ENCODE measurements at regions not wholly inside any gene's neighbourhood (a gene's known extent, or its start where the extent isn't known, plus 50 kb on each side); places are given as distances from the start of the nearest gene placed in this dataset.

DNA sequence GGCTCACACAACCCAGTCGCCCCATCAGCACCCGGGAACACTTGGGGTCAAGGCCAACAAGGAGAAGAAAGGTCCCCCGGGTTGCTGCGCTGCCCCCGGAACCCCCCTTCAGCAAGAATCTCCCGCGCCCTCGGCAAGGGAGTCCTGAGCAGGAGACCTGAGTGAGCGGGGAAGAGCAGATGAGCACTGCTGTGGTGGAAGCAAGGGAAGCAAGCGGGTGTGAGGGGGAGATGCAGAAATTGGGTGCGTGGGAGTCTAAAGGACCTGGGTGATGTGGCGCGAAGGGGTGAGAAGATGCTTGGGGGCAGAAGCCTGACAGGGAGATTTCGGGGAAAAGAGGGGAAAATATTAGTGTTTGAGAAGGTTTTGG, 105.5 kb upstream of the PRB2 start:
- intact Hi-C loops (cut with micrococcal nuclease) = loop anchor here (1.0 kb wide), 1 partner anchor 15 kb away; no protein-coding TSS in a partner anchor
- Mint-ChIP-seq H3K4me3 (no peak overlapping the region), H3K27ac (peak overlapping the region; percentile 26)

DNA sequence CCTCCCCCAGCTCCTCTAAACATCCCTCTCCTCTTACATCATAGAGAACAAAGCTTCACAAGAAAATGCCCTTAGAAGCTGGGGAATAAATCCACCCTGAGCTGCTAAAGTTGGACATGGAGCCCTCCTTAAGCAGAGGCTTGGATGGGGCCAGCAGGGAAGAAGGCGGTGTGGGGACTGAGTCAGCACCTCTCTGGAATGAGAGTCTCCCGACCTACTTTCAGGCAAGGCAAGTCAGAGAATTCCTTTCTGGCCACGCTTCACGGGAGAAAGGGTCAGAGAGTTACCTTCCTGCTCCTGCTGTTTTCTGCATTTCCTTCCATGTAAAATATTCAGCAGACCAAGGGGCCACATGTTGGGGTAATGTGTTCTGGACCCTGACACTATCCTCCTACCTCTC, 113.3 kb upstream of the PRB2 start:
- CTCF ChIA-PET = interaction anchor here (2.2 kb wide), 1 partner anchor 22 kb away, joined by 7 read pairs; no protein-coding TSS in a partner anchor
- no peak overlapping the region for H3K4me3 ChIP-seq (ENCODE audit: control extremely low read depth in 1 of 5, extremely low read depth in 1 of 5, insufficient read depth in 1 of 5, low read depth in 2 of 5, low read length in 4 of 5)
- H2AFZ ChIP-seq (ENCODE audit: insufficient read depth, low read depth, low read length, poor library complexity, severe bottlenecking) = no peak overlapping the region
- no peaks in the 10 kb centered on the region for H3K4me1 ChIP-seq (ENCODE audit: control insufficient read depth in 2 of 2, insufficient read depth in 2 of 2, low read length in 2 of 2)
- intact Hi-C loops (cut with micrococcal nuclease) = no loop called here
- no peak for ATAC-seq (ENCODE audit: low read depth)
- Mint-ChIP-seq H3K4me3 (no peak overlapping the region), H3K9me3 (ENCODE audit: insufficient read depth) (no peaks in the 10 kb centered on the region), H3K27me3 (peaks cover 17% of the 10 kb centered on the region), H3K4me1 (no peaks in the 10 kb centered on the region), H3K27ac (no peak overlapping the region)
- H3K9me3 ChIP-seq (ENCODE audit: control extremely low read depth in 1 of 3, control insufficient read depth in 2 of 3, insufficient read depth in 1 of 3, low read length in 2 of 3) = no peaks in the 10 kb centered on the region
- 83% methylated on average over 4 of the region's 4 CpGs for WGBS (ENCODE audit: insufficient coverage)
- H3K27me3 ChIP-seq (replicated peaks in 1 of 4; ENCODE audit: control extremely low read depth in 1 of 4, control insufficient read depth in 3 of 4, insufficient read depth in 4 of 4, low read length in 3 of 4) = peaks cover 0 to 4% (median 0%) of the 10 kb centered on the region in 4 experiments
- no peak for DNase-seq
- no peak overlapping the region for H3K27ac ChIP-seq (ENCODE audit: low read length in 2 of 2)
- no peaks in the 10 kb centered on the region for H3K36me3 ChIP-seq (replicated peaks in 1 of 2; ENCODE audit: control extremely low read depth in 1 of 2, control insufficient read depth in 1 of 2, extremely low read depth in 1 of 2, insufficient read depth in 2 of 2, low read length in 1 of 2)
- no peak overlapping the region for H3K9ac ChIP-seq (ENCODE audit: low read length)
- H3K79me2 ChIP-seq (ENCODE audit: control insufficient read depth, insufficient read depth, low read length) = no peaks in the 10 kb centered on the region
- H3K4me2 ChIP-seq (replicated peaks; ENCODE audit: low read depth, low read length, poor library complexity, severe bottlenecking) = no peak overlapping the region
- H4K20me1 ChIP-seq (ENCODE audit: control insufficient read depth, insufficient read depth, low read length, poor library complexity, severe bottlenecking) = no peaks in the 10 kb centered on the region
- POLR2A ChIA-PET = no interaction called here
- TF ChIP-seq EZH2 (IDR thresholded peaks at IDR 0.05; ENCODE audit: borderline replicate concordance, insufficient read depth, low read depth, low read length, poor library complexity, severe bottlenecking) = no peak
- TF ChIP-seq, protein P1, sequence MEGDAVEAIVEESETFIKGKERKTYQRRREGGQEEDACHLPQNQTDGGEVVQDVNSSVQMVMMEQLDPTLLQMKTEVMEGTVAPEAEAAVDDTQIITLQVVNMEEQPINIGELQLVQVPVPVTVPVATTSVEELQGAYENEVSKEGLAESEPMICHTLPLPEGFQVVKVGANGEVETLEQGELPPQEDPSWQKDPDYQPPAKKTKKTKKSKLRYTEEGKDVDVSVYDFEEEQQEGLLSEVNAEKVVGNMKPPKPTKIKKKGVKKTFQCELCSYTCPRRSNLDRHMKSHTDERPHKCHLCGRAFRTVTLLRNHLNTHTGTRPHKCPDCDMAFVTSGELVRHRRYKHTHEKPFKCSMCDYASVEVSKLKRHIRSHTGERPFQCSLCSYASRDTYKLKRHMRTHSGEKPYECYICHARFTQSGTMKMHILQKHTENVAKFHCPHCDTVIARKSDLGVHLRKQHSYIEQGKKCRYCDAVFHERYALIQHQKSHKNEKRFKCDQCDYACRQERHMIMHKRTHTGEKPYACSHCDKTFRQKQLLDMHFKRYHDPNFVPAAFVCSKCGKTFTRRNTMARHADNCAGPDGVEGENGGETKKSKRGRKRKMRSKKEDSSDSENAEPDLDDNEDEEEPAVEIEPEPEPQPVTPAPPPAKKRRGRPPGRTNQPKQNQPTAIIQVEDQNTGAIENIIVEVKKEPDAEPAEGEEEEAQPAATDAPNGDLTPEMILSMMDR (IDR thresholded peaks at IDR 0.05) = no peak

More for the DNA sequence above, 105.5 kb upstream of the PRB2 start:
- Histone ChIP-seq H3K27ac (ENCODE audit: low read length in 2 of 2) (no peak overlapping the region), H3K27me3 (replicated peaks in 1 of 4; ENCODE audit: control extremely low read depth in 1 of 4, control insufficient read depth in 3 of 4, insufficient read depth in 4 of 4, low read length in 3 of 4) (peaks cover 0 to 35% (median 15%) of the 10 kb centered on the region in 4 experiments), H3K79me2 (ENCODE audit: control insufficient read depth, insufficient read depth, low read length) (no peaks in the 10 kb centered on the region), H3K4me3 (ENCODE audit: control extremely low read depth in 1 of 5, extremely low read depth in 1 of 5, insufficient read depth in 1 of 5, low read depth in 2 of 5, low read length in 4 of 5) (no peak overlapping the region), H3K4me1 (ENCODE audit: control insufficient read depth in 2 of 2, insufficient read depth in 2 of 2, low read length in 2 of 2) (peaks cover 23 to 26% of the 10 kb centered on the region in 2 donors), H3K9me3 (ENCODE audit: control extremely low read depth in 1 of 3, control insufficient read depth in 2 of 3, insufficient read depth in 1 of 3, low read length in 2 of 3) (peaks cover 0 to 26% (median 0%) of the 10 kb centered on the region in 3 donors), H4K20me1 (ENCODE audit: control insufficient read depth, insufficient read depth, low read length, poor library complexity, severe bottlenecking) (no peaks in the 10 kb centered on the region), H3K9ac (ENCODE audit: low read length) (no peak overlapping the region), H3K4me2 (replicated peaks; ENCODE audit: low read depth, low read length, poor library complexity, severe bottlenecking) (peak overlapping the region; percentile 33), H2AFZ (ENCODE audit: insufficient read depth, low read depth, low read length, poor library complexity, severe bottlenecking) (no peak overlapping the region), H3K36me3 (replicated peaks in 1 of 2; ENCODE audit: control extremely low read depth in 1 of 2, control insufficient read depth in 1 of 2, extremely low read depth in 1 of 2, insufficient read depth in 2 of 2, low read length in 1 of 2) (no peaks in the 10 kb centered on the region)
- Mint-ChIP-seq H3K4me1 (peaks cover 21% of the 10 kb centered on the region), H3K9me3 (ENCODE audit: insufficient read depth) (peaks cover 2% of the 10 kb centered on the region), H3K27me3 (peaks cover 46% of the 10 kb centered on the region)
- ATAC-seq (ENCODE audit: low read depth) (no peak), DNase-seq (no peak)
- WGBS (ENCODE audit: insufficient coverage) = 23% methylated on average over 14 of the region's 14 CpGs
- ChIA-PET CTCF (interaction anchor here (0.6 to 1.3 kb wide), 2 partner anchors 12 to 13 kb away, joined by 3 to 4 read pairs; no protein-coding TSS in a partner anchor), POLR2A (no interaction called here)
- no peak for TF ChIP-seq EZH2 (IDR thresholded peaks at IDR 0.05; ENCODE audit: borderline replicate concordance, insufficient read depth, low read depth, low read length, poor library complexity, severe bottlenecking)
- TF ChIP-seq, protein P1 (IDR thresholded peaks at IDR 0.05) = no peak
